ENCODE measurements at regions not wholly inside any gene's neighbourhood (a gene's known extent, or its start where the extent isn't known, plus 50 kb on each side); places are given as distances from the start of the nearest gene placed in this dataset.

GRCh38 chr13:30033681-30034457 is 183.5 kb upstream of the UBL3 start:
- CTCF ChIA-PET, result no interaction called here
- Histone ChIP-seq H3K27me3 (ENCODE audit: control insufficient read depth in 1 of 2, insufficient read depth in 2 of 2, low read length in 2 of 2) (no peaks in the 10 kb centered on the region), H3K4me3 (ENCODE audit: low read length) (no peak overlapping the region), H3K9me3 (ENCODE audit: control insufficient read depth in 1 of 2, insufficient read depth in 1 of 2, low read length in 2 of 2) (no peaks in the 10 kb centered on the region), H3K4me1 (ENCODE audit: insufficient read depth, low read length) (no peaks in the 10 kb centered on the region), H3K36me3 (ENCODE audit: insufficient read depth, low read length) (no peaks in the 10 kb centered on the region), H3K27ac (ENCODE audit: low read depth in 1 of 2, low read length in 2 of 2) (no peak overlapping the region)
- POLR2A ChIA-PET, result interaction anchor here (1.3 kb wide), 1 partner anchor 19 kb away, joined by 4 read pairs; no protein-coding TSS in a partner anchor
- Mint-ChIP-seq H3K27me3 (no peaks in the 10 kb centered on the region), H3K4me1 (ENCODE audit: low read depth) (no peaks in the 10 kb centered on the region), H3K36me3 (ENCODE audit: low read depth) (no peaks in the 10 kb centered on the region), H3K4me3 (no peak overlapping the region), H3K27ac (no peak overlapping the region), H3K9me3 (no peaks in the 10 kb centered on the region)
- DNase-seq (no peak), ATAC-seq (ENCODE audit: poor library complexity) (no peak)
- intact Hi-C loops (cut with DNase I, micrococcal nuclease), result no loop called here
- TF ChIP-seq CTCF (IDR thresholded peaks at IDR 0.05), result no peak

- Mint-ChIP-seq H3K9me3 (no peaks in the 10 kb centered on the region), H3K36me3 (ENCODE audit: low read depth) (no peaks in the 10 kb centered on the region), H3K27ac (no peak overlapping the region), H3K27me3 (no peaks in the 10 kb centered on the region), H3K4me3 (no peak overlapping the region), H3K4me1 (ENCODE audit: low read depth) (no peaks in the 10 kb centered on the region)
- no peak for TF ChIP-seq CTCF (IDR thresholded peaks at IDR 0.05)
- H3K9me3 ChIP-seq (ENCODE audit: control insufficient read depth in 1 of 2, insufficient read depth in 1 of 2, low read length in 2 of 2), result no peaks in the 10 kb centered on the region
- ATAC-seq (ENCODE audit: poor library complexity) (no peak), DNase-seq (no peak)
- ChIA-PET CTCF (no interaction called here), POLR2A (no interaction called here)
- H3K27ac ChIP-seq (ENCODE audit: low read depth in 1 of 2, low read length in 2 of 2), result no peak overlapping the region
- no peak overlapping the region for H3K4me3 ChIP-seq (ENCODE audit: low read length)
- H3K27me3 ChIP-seq (ENCODE audit: control insufficient read depth in 1 of 2, insufficient read depth in 2 of 2, low read length in 2 of 2), result no peaks in the 10 kb centered on the region
- H3K36me3 ChIP-seq (ENCODE audit: insufficient read depth, low read length), result no peaks in the 10 kb centered on the region
- no peaks in the 10 kb centered on the region for H3K4me1 ChIP-seq (ENCODE audit: insufficient read depth, low read length)
- intact Hi-C loops (cut with DNase I, micrococcal nuclease), result no loop called here
Measured at GRCh38 chr13:30032263-30032662, 181.8 kb upstream of the UBL3 start.

GRCh38 chr13:30031488-30031887 is 181.1 kb upstream of the UBL3 start:
- CTCF ChIA-PET, result no interaction called here
- Mint-ChIP-seq H3K4me1 (ENCODE audit: low read depth) (no peaks in the 10 kb centered on the region), H3K9me3 (no peaks in the 10 kb centered on the region), H3K27me3 (no peaks in the 10 kb centered on the region), H3K36me3 (ENCODE audit: low read depth) (no peaks in the 10 kb centered on the region), H3K4me3 (no peak overlapping the region), H3K27ac (no peak overlapping the region)
- Histone ChIP-seq H3K4me3 (ENCODE audit: low read length) (no peak overlapping the region), H3K27me3 (ENCODE audit: control insufficient read depth in 1 of 2, insufficient read depth in 2 of 2, low read length in 2 of 2) (no peaks in the 10 kb centered on the region), H3K9me3 (ENCODE audit: control insufficient read depth in 1 of 2, insufficient read depth in 1 of 2, low read length in 2 of 2) (no peaks in the 10 kb centered on the region), H3K4me1 (ENCODE audit: insufficient read depth, low read length) (no peaks in the 10 kb centered on the region), H3K36me3 (ENCODE audit: insufficient read depth, low read length) (no peaks in the 10 kb centered on the region), H3K27ac (ENCODE audit: low read depth in 1 of 2, low read length in 2 of 2) (no peak overlapping the region)
- no peak for TF ChIP-seq CTCF (IDR thresholded peaks at IDR 0.05)
- DNase-seq, result no peak
- no peak for ATAC-seq (ENCODE audit: poor library complexity)
- intact Hi-C loops (cut with DNase I, micrococcal nuclease), result no loop called here
- POLR2A ChIA-PET, result no interaction called here
